Motor neuron (in vitro differentiated cells): ENCODE measurements at regions not wholly inside any gene's neighbourhood (a gene's known extent, or its start where the extent isn't known, plus 50 kb on each side); places are given as distances from the start of the nearest gene placed in this dataset.
A peak's percentile ranks its signal among the peaks of the same experiment; 100 is the strongest.

Source experiments
- ATAC-seq, 8 experiments: fragments of 200-7000 bp; cut with Tn5 transposase; replicated peaks in 6 of 8; 2 replicates each; pipeline ENCODE4 v1.8.0; 2021; ENCODE audit warnings: mild to moderate bottlenecking in 8 of 8, moderate library complexity in 8 of 8
- H3K27ac ChIP-seq, 2 donors: fragments of 250-450 bp; sonication (Bioruptor Pico); 2 replicates each; pipeline ENCODE4 v1.9.0; 2021; ENCODE audit warnings: antibody characterized with exemption in 2 of 2, mild to moderate bottlenecking in 2 of 2, moderate library complexity in 1 of 2
- H3K4me1 ChIP-seq, 2 donors: fragments of 250-450 bp; sonication (Bioruptor Pico); replicated peaks in 1 of 2; 2 replicates each; pipeline ENCODE4 v1.6.1; 2021; ENCODE audit warnings: antibody characterized with exemption in 2 of 2, mild to moderate bottlenecking in 2 of 2, moderate library complexity in 1 of 2
- H3K4me3 ChIP-seq, 5 donors: fragments of 250-450 bp; sonication (Bioruptor Pico); 2 replicates each; pipeline ENCODE4 v1.9.0; 2021; ENCODE audit warnings: antibody characterized with exemption in 5 of 5, mild to moderate bottlenecking in 5 of 5, moderate library complexity in 4 of 5
- WGBS, 10 experiments: fragments of 450-650 bp; shearing (Covaris generic); methylation state at CpG; one replicate each; pipeline ENCODE4 v1.0.0; 2022; 5-methylcytosine and 5-hydroxymethylcytosine counted together
- in situ Hi-C, 9 experiments: fragments of 400-800 bp; cut with MboI; loops; one replicate each; pipeline ENCODE4 v1.15.0; 2021; ENCODE audit warnings: low sequenced_read_pairs in 9 of 9, low pct_unique_long_range_greater_than_20kb in 2 of 9; ENCODE audit not compliant: unreplicated experiment in 9 of 9

GRCh38 chr5:84564321-84565075 lies 179.8 kb upstream of the EDIL3 start:
- peak; percentile 76 to 96 (median 86) for ATAC-seq
- H3K27ac ChIP-seq: peak overlapping the region in 1 of 2 donors; percentile 76
- H3K4me1 ChIP-seq: peaks cover 15 to 36% of the 10 kb centered on the region in 2 donors
- 0 to 46% (median 32%) methylated on average over 1 to 3 of the region's 3 CpGs; no CpG with 5 or more reads in 1 of the 10 experiments for WGBS, 10 experiments
- no peak overlapping the region for H3K4me3 ChIP-seq
- in situ Hi-C loops: no loop called here

- no peak for ATAC-seq
- Histone ChIP-seq H3K27ac (no peak overlapping the region), H3K4me3 (no peak overlapping the region), H3K4me1 (peaks cover 0 to 3% of the 10 kb centered on the region in 2 donors)
- in situ Hi-C loops: no loop called here
- WGBS, 10 experiments: 29 to 100% (median 94%) methylated on average over 1 to 2 of the region's 2 CpGs; no CpG with 5 or more reads in 1 of the 10 experiments
These were observed 165.5 kb upstream of the EDIL3 start for GRCh38 chr5:84550222-84550621.

GRCh38 chr5:84549054-84549453 lies 164.4 kb upstream of the EDIL3 start:
- H3K27ac ChIP-seq: no peak overlapping the region
- ATAC-seq: no peak

GRCh38 chr5:84546686-84547085 lies 162.0 kb upstream of the EDIL3 start:
- Histone ChIP-seq H3K4me3 (no peak overlapping the region), H3K27ac (no peak overlapping the region), H3K4me1 (peaks cover 0 to 3% of the 10 kb centered on the region in 2 donors)
- WGBS, 10 experiments: 36 to 100% (median 90%) methylated on average over 2 to 3 of the region's 3 CpGs; no CpG with 5 or more reads in 1 of the 10 experiments
- in situ Hi-C loops: no loop called here
- peak in 2 of 8 experiments; percentile 56 to 58 for ATAC-seq

More at GRCh38 chr5:84549054-84549453, 164.4 kb upstream of the EDIL3 start:
- WGBS, 10 experiments: 0 to 100% (median 93%) methylated on average over 1 of the region's 1 CpG; no CpG with 5 or more reads in 6 of the 10 experiments
- H3K4me1 ChIP-seq: peaks cover 0 to 3% of the 10 kb centered on the region in 2 donors
- no peak overlapping the region for H3K4me3 ChIP-seq
- in situ Hi-C loops: no loop called here

- in situ Hi-C loops: no loop called here
- WGBS, 10 experiments: 0 to 100% (median 71%) methylated on average over 1 to 3 of the region's 3 CpGs; no CpG with 5 or more reads in 1 of the 10 experiments
- ATAC-seq: no peak
- H3K4me1 ChIP-seq: no peaks in the 10 kb centered on the region
- no peak overlapping the region for H3K4me3 ChIP-seq
- no peak overlapping the region for H3K27ac ChIP-seq
These were observed 152.1 kb upstream of the EDIL3 start for GRCh38 chr5:84536797-84537196.

GRCh38 chr5:84535281-84535680 lies 150.6 kb upstream of the EDIL3 start:
- Histone ChIP-seq H3K4me1 (no peaks in the 10 kb centered on the region), H3K4me3 (no peak overlapping the region), H3K27ac (no peak overlapping the region)
- in situ Hi-C loops: no loop called here
- 38 to 95% (median 82%) methylated on average over 1 to 3 of the region's 3 CpGs for WGBS, 10 experiments
- ATAC-seq: no peak

GRCh38 chr5:84524491-84524890 lies 139.8 kb upstream of the EDIL3 start:
- H3K27ac ChIP-seq: no peak overlapping the region
- no peak overlapping the region for H3K4me3 ChIP-seq
- in situ Hi-C loops: no loop called here
- H3K4me1 ChIP-seq: no peaks in the 10 kb centered on the region
- ATAC-seq: no peak

- Histone ChIP-seq H3K4me1 (no peaks in the 10 kb centered on the region), H3K27ac (no peak overlapping the region), H3K4me3 (no peak overlapping the region)
- ATAC-seq: no peak
- WGBS, 10 experiments: 20 to 100% (median 85%) methylated on average over 1 to 2 of the region's 3 CpGs; no CpG with 5 or more reads in 6 of the 10 experiments
- in situ Hi-C loops: no loop called here
These were observed 134.2 kb upstream of the EDIL3 start for GRCh38 chr5:84518862-84519261.

- 0 to 100% (median 100%) methylated on average over 1 to 2 of the region's 4 CpGs; no CpG with 5 or more reads in 7 of the 10 experiments for WGBS, 10 experiments
These were observed 133.7 kb upstream of the EDIL3 start for GRCh38 chr5:84518370-84518769.

GRCh38 chr5:84506625-84507024 lies 121.9 kb upstream of the EDIL3 start:
- Histone ChIP-seq H3K4me1 (no peaks in the 10 kb centered on the region), H3K27ac (no peak overlapping the region), H3K4me3 (no peak overlapping the region)
- peak in 1 of 8 experiments; percentile 90 for ATAC-seq
- in situ Hi-C loops: no loop called here

More at GRCh38 chr5:84518370-84518769, 133.7 kb upstream of the EDIL3 start:
- Histone ChIP-seq H3K4me1 (no peaks in the 10 kb centered on the region), H3K4me3 (no peak overlapping the region), H3K27ac (no peak overlapping the region)
- in situ Hi-C loops: no loop called here
- no peak for ATAC-seq

- H3K4me3 ChIP-seq: no peak overlapping the region
- no peaks in the 10 kb centered on the region for H3K4me1 ChIP-seq
- peak in 1 of 8 experiments; percentile 65 for ATAC-seq
- in situ Hi-C loops: no loop called here
- H3K27ac ChIP-seq: no peak overlapping the region
These were observed 109.8 kb upstream of the EDIL3 start for GRCh38 chr5:84494453-84494852.

- Histone ChIP-seq H3K4me1 (no peaks in the 10 kb centered on the region), H3K4me3 (no peak overlapping the region), H3K27ac (no peak overlapping the region)
- in situ Hi-C loops: no loop called here
- ATAC-seq: no peak
These were observed 103.3 kb upstream of the EDIL3 start for GRCh38 chr5:84487963-84488362.

GRCh38 chr5:84480873-84481637 lies 96.4 kb upstream of the EDIL3 start:
- Histone ChIP-seq H3K4me1 (peaks cover 0 to 7% of the 10 kb centered on the region in 2 donors), H3K27ac (no peak overlapping the region), H3K4me3 (no peak overlapping the region)
- WGBS, 10 experiments: 25 to 100% (median 44%) methylated on average over 1 to 5 of the region's 5 CpGs
- no peak for ATAC-seq
- in situ Hi-C loops: no loop called here
